Fibroblast of peridontal ligament (primary cell): ENCODE measurements at regions not wholly inside any gene's neighbourhood (a gene's known extent, or its start where the extent isn't known, plus 50 kb on each side); places are given as distances from the start of the nearest gene placed in this dataset.
"Not testable (repeated sequence)": the region's sequence is repeated elsewhere in the genome, so short reads cannot be mapped to it uniquely, and the experiment has no call there.

Source experiments
- DNase-seq: peaks from one replicate; pipeline ENCODE4 v3.0.0-alpha.2; 2010; ENCODE audit errors: extremely low read depth

- DNase-seq: no peak
Observed at GRCh38 chr14:28321475-28322244, 444.9 kb upstream of the FOXG1 start.

- no peak for DNase-seq
Observed at GRCh38 chr14:28323366-28323765, 443.2 kb upstream of the FOXG1 start.

GRCh38 chr14:28323951-28324741, 442.4 kb upstream of the FOXG1 start:
- no peak for DNase-seq

GRCh38 chr14:28340816-28341215, 425.8 kb upstream of the FOXG1 start:
- DNase-seq: no peak

- DNase-seq: no peak
Observed at GRCh38 chr14:28344381-28344780, 422.2 kb upstream of the FOXG1 start.

- no peak for DNase-seq
Observed at GRCh38 chr14:28348797-28349196, 417.8 kb upstream of the FOXG1 start.

GRCh38 chr14:28356819-28357218, 409.8 kb upstream of the FOXG1 start:
- no peak for DNase-seq

GRCh38 chr14:28361486-28361885, 405.1 kb upstream of the FOXG1 start:
- no peak for DNase-seq

GRCh38 chr14:28365510-28365909, 401.1 kb upstream of the FOXG1 start:
- DNase-seq: no peak

- no peak for DNase-seq
Observed at GRCh38 chr14:28373721-28374120, 392.9 kb upstream of the FOXG1 start.

GRCh38 chr14:28375295-28375694, 391.3 kb upstream of the FOXG1 start:
- peak; percentile 46 for DNase-seq

GRCh38 chr14:28381656-28382055, 384.9 kb upstream of the FOXG1 start:
- DNase-seq: peak; percentile 2

- peak; percentile 43 for DNase-seq
Observed at GRCh38 chr14:28382444-28383190, 384.0 kb upstream of the FOXG1 start.

- peak; percentile 42 for DNase-seq
Observed at GRCh38 chr14:28398506-28398905, 368.1 kb upstream of the FOXG1 start.

GRCh38 chr14:28401705-28402104, 364.9 kb upstream of the FOXG1 start:
- not testable (repeated sequence) for DNase-seq

GRCh38 chr14:28406196-28406595, 360.4 kb upstream of the FOXG1 start:
- peak; percentile 2 for DNase-seq

- DNase-seq: no peak
Observed at GRCh38 chr14:28407031-28407825, 359.4 kb upstream of the FOXG1 start.

- DNase-seq: no peak
Observed at GRCh38 chr14:28407996-28408395, 358.6 kb upstream of the FOXG1 start.

- DNase-seq: peak; percentile 1
Observed at GRCh38 chr14:28412077-28412476, 354.5 kb upstream of the FOXG1 start.

GRCh38 chr14:28426960-28427359, 339.6 kb upstream of the FOXG1 start:
- no peak for DNase-seq

GRCh38 chr14:28436821-28437220, 329.8 kb upstream of the FOXG1 start:
- DNase-seq: no peak

- DNase-seq: peak; percentile 1
Observed at GRCh38 chr14:28461389-28461788, 305.2 kb upstream of the FOXG1 start.
